ENCODE measurements at regions not wholly inside any gene's neighbourhood (a gene's known extent, or its start where the extent isn't known, plus 50 kb on each side); places are given as distances from the start of the nearest gene placed in this dataset.

- no peak for TF ChIP-seq EZH2 (IDR thresholded peaks at IDR 0.05; ENCODE audit: insufficient read depth, poor library complexity, severe bottlenecking)
- TF ChIP-seq EZH2phosphoT487 (IDR thresholded peaks at IDR 0.05; ENCODE audit: insufficient read depth, low read depth): no peak
Measured at GRCh38 chr18:33934258-33934657, 290.5 kb downstream of the NOL4 start.
